ENCODE measurements at regions not wholly inside any gene's neighbourhood (a gene's known extent, or its start where the extent isn't known, plus 50 kb on each side); places are given as distances from the start of the nearest gene placed in this dataset.

- no peak for DNase-seq
Observed at GRCh38 chr9:13737885-13738284, 458.4 kb upstream of the MPDZ start.

GRCh38 chr9:13735181-13735580, 455.7 kb upstream of the MPDZ start:
- no peak for DNase-seq

- no peak for DNase-seq
Observed at GRCh38 chr9:13734601-13735000, 455.1 kb upstream of the MPDZ start.

GRCh38 chr9:13732290-13732689, 452.8 kb upstream of the MPDZ start:
- no peak for DNase-seq

- no peak for DNase-seq
Observed at GRCh38 chr9:13731637-13732036, 452.1 kb upstream of the MPDZ start.

- no peak for DNase-seq
Observed at GRCh38 chr9:13729955-13730354, 450.5 kb upstream of the MPDZ start.

GRCh38 chr9:13728917-13729811, 449.7 kb upstream of the MPDZ start:
- peak; percentile 16 for DNase-seq

GRCh38 chr9:13728131-13728530, 448.6 kb upstream of the MPDZ start:
- peak; percentile 23 for DNase-seq

GRCh38 chr9:13726746-13727145, 447.3 kb upstream of the MPDZ start:
- no peak for DNase-seq

GRCh38 chr9:13725516-13725915, 446.0 kb upstream of the MPDZ start:
- DNase-seq, result no peak

- DNase-seq, result no peak
Observed at GRCh38 chr9:13721481-13722235, 442.2 kb upstream of the MPDZ start.

- no peak for DNase-seq
Observed at GRCh38 chr9:13719981-13720676, 440.6 kb upstream of the MPDZ start.

- peak; percentile 14 for DNase-seq
Observed at GRCh38 chr9:13719446-13719845, 440.0 kb upstream of the MPDZ start.

- DNase-seq, result no peak
Observed at GRCh38 chr9:13718539-13718938, 439.0 kb upstream of the MPDZ start.

- DNase-seq, result peak; percentile 17
Observed at GRCh38 chr9:13718086-13718485, 438.6 kb upstream of the MPDZ start.

- peak; percentile 22 for DNase-seq
Observed at GRCh38 chr9:13717322-13718054, 438.0 kb upstream of the MPDZ start.

GRCh38 chr9:13716601-13717321, 437.3 kb upstream of the MPDZ start:
- DNase-seq, result no peak

GRCh38 chr9:13716090-13716489, 436.6 kb upstream of the MPDZ start:
- DNase-seq, result no peak

GRCh38 chr9:13715430-13715829, 435.9 kb upstream of the MPDZ start:
- no peak for DNase-seq

- peak; percentile 85 for DNase-seq
Observed at GRCh38 chr9:13707612-13708576, 428.4 kb upstream of the MPDZ start.

- DNase-seq, result no peak
Observed at GRCh38 chr9:13705918-13706317, 426.4 kb upstream of the MPDZ start.
